Spleen (tissue), 7 donors: ENCODE measurements at regions not wholly inside any gene's neighbourhood (a gene's known extent, or its start where the extent isn't known, plus 50 kb on each side); places are given as distances from the start of the nearest gene placed in this dataset.

Experiments
- CTCF ChIP-seq, 11 experiments: fragments of 200-600 bp in 7 of 11; fragments of 450-650 bp in 4 of 11; sonication (generic) in 4 of 11; IDR thresholded peaks in 8 of 11; conservative IDR thresholded peaks in 3 of 11; 1 replicate in 7 of 11; 2 replicates in 4 of 11; pipeline versions ENCODE4 v1.4.0 to v1.8.0; 2016 to 2021; ENCODE audit warnings: antibody characterized with exemption in 11 of 11, inconsistent platforms in 4 of 11, mild to moderate bottlenecking in 1 of 11
- POLR2A ChIP-seq, 3 donors: fragments of 450-650 bp; IDR thresholded peaks; one replicate each; pipeline ENCODE4 v1.5.1; 2017; ENCODE audit warnings: antibody characterized with exemption in 3 of 3, mild to moderate bottlenecking in 1 of 3
- POLR2AphosphoS5 ChIP-seq, 3 donors: sonication (generic); formaldehyde crosslinking; IDR thresholded peaks; one replicate each; pipeline ENCODE4 v1.5.1; 2017; ENCODE audit warnings: antibody characterized with exemption in 3 of 3
- donor health status: DM: no; HTN: no; CAD: no; lungs with moderate emphysema.
- donor health status: DM: no; HTN: no; CAD: no.
- donor health status: DM: no; HTN: no; CAD: no.

GRCh38 chr16:65494609-65495008, 372.7 kb upstream of the CDH11 start:
- TF ChIP-seq POLR2A (IDR thresholded peaks at IDR 0.05), result no peak
- TF ChIP-seq CTCF (IDR thresholded peaks at IDR 0.05 in 8 of 11, conservative IDR thresholded peaks at IDR 0.05 in 3 of 11), result no peak
- TF ChIP-seq POLR2AphosphoS5 (IDR thresholded peaks at IDR 0.05), result no peak
